GM06990 (cell line): ENCODE measurements at regions not wholly inside any gene's neighbourhood (a gene's known extent, or its start where the extent isn't known, plus 50 kb on each side); places are given as distances from the start of the nearest gene placed in this dataset.

Source experiments
- DNase-seq: peaks from one replicate; pipeline ENCODE4 v3.0.0-alpha.2; 2011; ENCODE audit not compliant: insufficient read length; ENCODE audit errors: extremely low read depth
- H3K27me3 ChIP-seq: replicated peaks from 2 replicates; pipeline ENCODE4 v1.6.0; 2011; ENCODE audit warnings: low read length; ENCODE audit not compliant: control insufficient read depth, insufficient read depth
- H3K36me3 ChIP-seq: 2 replicates; pipeline ENCODE4 v1.5.1; 2011; ENCODE audit warnings: low read length; ENCODE audit not compliant: control insufficient read depth, insufficient read depth
- H3K4me3 ChIP-seq: replicated peaks from 2 replicates; pipeline ENCODE4 v1.5.1; 2011; ENCODE audit warnings: low read depth, mild to moderate bottlenecking, control low read depth, low read length
- CTCF ChIP-seq: IDR thresholded peaks from 2 replicates; pipeline ENCODE4 v1.5.1; 2011; ENCODE audit warnings: low read length, control low read depth, mild to moderate bottlenecking, inconsistent platforms; ENCODE audit not compliant: insufficient read depth, poor library complexity, severe bottlenecking

GRCh38 chr2:30375915-30376314 lies 71.1 kb upstream of the LCLAT1 start:
- no peak for TF ChIP-seq CTCF
- no peak for DNase-seq

GRCh38 chr2:30379481-30379880 lies 67.6 kb upstream of the LCLAT1 start:
- DNase-seq, result no peak
- Histone ChIP-seq H3K36me3 (no peaks in the 10 kb centered on the region), H3K4me3 (no peak overlapping the region), H3K27me3 (no peaks in the 10 kb centered on the region)
- TF ChIP-seq CTCF, result no peak

More at GRCh38 chr2:30375915-30376314, 71.1 kb upstream of the LCLAT1 start:
- Histone ChIP-seq H3K36me3 (no peaks in the 10 kb centered on the region), H3K4me3 (no peak overlapping the region), H3K27me3 (no peaks in the 10 kb centered on the region; the same call in 1 of the 2 replicates)

GRCh38 chr2:30380824-30381223 lies 66.2 kb upstream of the LCLAT1 start:
- TF ChIP-seq CTCF, result no peak
- no peaks in the 10 kb centered on the region for H3K27me3 ChIP-seq
- DNase-seq, result no peak
- H3K4me3 ChIP-seq, result no peak overlapping the region
- no peaks in the 10 kb centered on the region for H3K36me3 ChIP-seq

GRCh38 chr2:30382162-30382783 lies 64.8 kb upstream of the LCLAT1 start:
- DNase-seq, result no peak
- no peak overlapping the region for H3K4me3 ChIP-seq
- no peak for TF ChIP-seq CTCF
- no peaks in the 10 kb centered on the region for H3K36me3 ChIP-seq
- H3K27me3 ChIP-seq, result no peaks in the 10 kb centered on the region

- H3K27me3 ChIP-seq, result no peaks in the 10 kb centered on the region
- TF ChIP-seq CTCF, result no peak
- no peaks in the 10 kb centered on the region for H3K36me3 ChIP-seq
- DNase-seq, result no peak
- no peak overlapping the region for H3K4me3 ChIP-seq
Measured at GRCh38 chr2:30382995-30383394, 64.1 kb upstream of the LCLAT1 start.

GRCh38 chr2:30385327-30385726 lies 61.7 kb upstream of the LCLAT1 start:
- no peak for TF ChIP-seq CTCF
- no peaks in the 10 kb centered on the region for H3K27me3 ChIP-seq
- H3K36me3 ChIP-seq, result no peaks in the 10 kb centered on the region
- no peak for DNase-seq
- no peak overlapping the region for H3K4me3 ChIP-seq
